PC-9 (cell line): ENCODE measurements at regions not wholly inside any gene's neighbourhood (a gene's known extent, or its start where the extent isn't known, plus 50 kb on each side); places are given as distances from the start of the nearest gene placed in this dataset.

Experiments
- BruUV-seq: library from RNA; stranded (reverse); fragments of 400-500 nt; replicated peaks from 2 replicates; lab custom pipeline; 2021; lab: Mats Ljungman, UMichigan
- CTCF ChIA-PET: fragments of 300-600 bp; sonication (Branson Sonifier 250); formaldehyde crosslinking; loops from one replicate; lab custom pipeline; 2022; ENCODE audit warnings: antibody characterized with exemption; lab: Charles Lee
- POLR2A ChIA-PET: fragments of 300-600 bp; sonication (Branson Sonifier 250); formaldehyde crosslinking; loops from one replicate; lab custom pipeline; 2022; ENCODE audit warnings: antibody characterized with exemption; ENCODE audit not compliant: unreplicated experiment; lab: Charles Lee
- DNase-seq, 2 experiments: peaks; one replicate each; pipeline versions ENCODE4 v3.0.0 to v3.0.0-alpha.2; 2015 to 2022; ENCODE audit warnings: mixed read lengths in 1 of 2
- H2AFZ ChIP-seq: fragments of 200-600 bp; sonication (generic); 2 replicates; pipeline ENCODE4 v1.8.1; 2017; ENCODE audit warnings: antibody characterized with exemption
- H3F3A ChIP-seq: fragments of 200-600 bp; sonication (generic); 2 replicates; pipeline ENCODE4 v1.8.1; 2017; ENCODE audit warnings: antibody characterized with exemption, mild to moderate bottlenecking, low read depth; ENCODE audit not compliant: insufficient read depth
- H3K27ac ChIP-seq: fragments of 200-600 bp; sonication (generic); 2 replicates; pipeline ENCODE4 v1.6.1; 2016; ENCODE audit warnings: mixed run types
- H3K27me3 ChIP-seq: fragments of 200-600 bp; sonication (generic); 2 replicates; pipeline ENCODE4 v1.6.1; 2016; ENCODE audit warnings: low read depth, mixed run types; ENCODE audit not compliant: insufficient read depth
- H3K36me3 ChIP-seq: fragments of 200-600 bp; sonication (generic); 2 replicates; pipeline ENCODE4 v1.6.1; 2016; ENCODE audit warnings: low read depth, mixed run types
- H3K4me1 ChIP-seq: fragments of 200-600 bp; sonication (generic); replicated peaks from 2 replicates; pipeline ENCODE4 v1.6.1; 2016; ENCODE audit warnings: mixed run types; ENCODE audit not compliant: insufficient read depth
- H3K4me2 ChIP-seq: fragments of 200-600 bp; sonication (generic); 2 replicates; pipeline ENCODE4 v1.6.1; 2017; ENCODE audit warnings: mixed run types
- H3K4me3 ChIP-seq: fragments of 200-600 bp; sonication (generic); 2 replicates; pipeline ENCODE4 v1.6.1; 2016; ENCODE audit warnings: mixed run types
- H3K79me2 ChIP-seq: fragments of 200-600 bp; sonication (generic); 2 replicates; pipeline ENCODE4 v1.6.1; 2017; ENCODE audit warnings: low read depth, mixed run types
- H3K9me2 ChIP-seq: fragments of 200-600 bp; sonication (generic); 2 replicates; pipeline ENCODE4 v1.8.1; 2017; ENCODE audit warnings: mild to moderate bottlenecking; ENCODE audit not compliant: insufficient read depth
- H3K9me3 ChIP-seq: fragments of 200-600 bp; sonication (generic); 2 replicates; pipeline ENCODE4 v1.8.1; 2016; ENCODE audit warnings: low read depth; ENCODE audit not compliant: insufficient read depth
- H4K20me1 ChIP-seq: fragments of 200-600 bp; sonication (generic); 2 replicates; pipeline ENCODE4 v1.8.1; 2017; ENCODE audit not compliant: insufficient read depth
- EZH2 ChIP-seq: fragments of 200-600 bp; sonication (generic); IDR thresholded peaks from 2 replicates; pipeline ENCODE4 v1.8.0; 2017; ENCODE audit warnings: antibody characterized with exemption, low read depth
- intact Hi-C: fragments of 100-400 bp; cut with micrococcal nuclease; formaldehyde crosslinking; loops from one replicate; pipeline ENCODE4 v1.10.0; 2022; ENCODE audit not compliant: unreplicated experiment
- TF ChIP-seq, protein P1 (sequence below): fragments of 200-600 bp; sonication (generic); conservative IDR thresholded peaks from 2 replicates; pipeline ENCODE4 v1.6.1; 2017; ENCODE audit warnings: mixed run types, antibody characterized with exemption, mild to moderate bottlenecking, moderate library complexity

DNA sequence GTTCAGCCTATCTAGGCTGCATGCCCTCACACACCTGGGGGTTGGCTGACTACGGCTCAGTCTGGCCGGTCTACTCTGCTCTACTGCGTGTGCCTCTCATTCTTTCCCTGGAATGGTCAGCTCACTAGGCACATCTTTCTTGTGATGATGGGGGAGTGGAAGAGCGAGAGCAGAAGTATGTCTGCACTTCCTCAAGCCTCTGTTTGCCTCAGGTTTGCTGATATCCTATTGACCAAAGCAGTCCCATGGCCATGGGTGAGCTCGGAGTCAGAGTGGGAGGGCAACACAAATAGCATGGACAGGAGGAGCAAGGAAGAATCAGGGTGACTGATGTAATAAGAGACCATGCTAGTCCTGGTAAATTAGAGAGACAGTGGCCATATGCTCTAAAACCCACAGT is 167.9 kb upstream of the PRICKLE2 start:
- H3K4me3 ChIP-seq = no peak overlapping the region
- ChIA-PET POLR2A (no interaction called here), CTCF (no interaction called here)
- TF ChIP-seq EZH2 = no peak
- TF ChIP-seq, protein P1, sequence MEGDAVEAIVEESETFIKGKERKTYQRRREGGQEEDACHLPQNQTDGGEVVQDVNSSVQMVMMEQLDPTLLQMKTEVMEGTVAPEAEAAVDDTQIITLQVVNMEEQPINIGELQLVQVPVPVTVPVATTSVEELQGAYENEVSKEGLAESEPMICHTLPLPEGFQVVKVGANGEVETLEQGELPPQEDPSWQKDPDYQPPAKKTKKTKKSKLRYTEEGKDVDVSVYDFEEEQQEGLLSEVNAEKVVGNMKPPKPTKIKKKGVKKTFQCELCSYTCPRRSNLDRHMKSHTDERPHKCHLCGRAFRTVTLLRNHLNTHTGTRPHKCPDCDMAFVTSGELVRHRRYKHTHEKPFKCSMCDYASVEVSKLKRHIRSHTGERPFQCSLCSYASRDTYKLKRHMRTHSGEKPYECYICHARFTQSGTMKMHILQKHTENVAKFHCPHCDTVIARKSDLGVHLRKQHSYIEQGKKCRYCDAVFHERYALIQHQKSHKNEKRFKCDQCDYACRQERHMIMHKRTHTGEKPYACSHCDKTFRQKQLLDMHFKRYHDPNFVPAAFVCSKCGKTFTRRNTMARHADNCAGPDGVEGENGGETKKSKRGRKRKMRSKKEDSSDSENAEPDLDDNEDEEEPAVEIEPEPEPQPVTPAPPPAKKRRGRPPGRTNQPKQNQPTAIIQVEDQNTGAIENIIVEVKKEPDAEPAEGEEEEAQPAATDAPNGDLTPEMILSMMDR = no peak
- no peak overlapping the region for H3K27ac ChIP-seq
- H3K4me2 ChIP-seq = no peak overlapping the region
- H3K9me3 ChIP-seq = no peaks in the 10 kb centered on the region
- no peaks in the 10 kb centered on the region for H4K20me1 ChIP-seq
- H3K27me3 ChIP-seq = no peaks in the 10 kb centered on the region
- H3K4me1 ChIP-seq = no peaks in the 10 kb centered on the region
- DNase-seq = no peak
- no peaks in the 10 kb centered on the region for H3K79me2 ChIP-seq
- intact Hi-C loops = no loop called here
- no TSS peak for BruUV-seq
- no peaks in the 10 kb centered on the region for H3K9me2 ChIP-seq
- no peak overlapping the region for H2AFZ ChIP-seq
- H3K36me3 ChIP-seq = no peaks in the 10 kb centered on the region
- H3F3A ChIP-seq = no peaks in the 10 kb centered on the region

DNA sequence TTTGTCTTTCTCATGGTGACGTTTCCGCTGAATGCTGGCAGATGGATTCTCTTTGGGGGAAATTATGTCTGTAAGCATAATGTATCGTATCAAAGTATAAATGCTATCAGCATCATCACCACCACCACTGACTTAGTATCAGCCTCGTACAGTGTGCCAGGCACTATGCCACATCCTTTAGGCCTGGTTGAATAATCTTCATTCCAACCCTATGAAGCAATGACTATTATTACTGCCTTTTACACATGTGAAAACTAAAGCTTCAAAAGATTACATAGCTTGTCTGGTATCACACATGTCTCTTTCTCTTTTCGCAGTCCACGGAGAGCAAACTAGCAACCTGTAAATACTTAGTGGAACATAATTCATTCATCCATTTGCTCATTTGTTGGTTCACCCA is 166.7 kb upstream of the PRICKLE2 start:
- no peaks in the 10 kb centered on the region for H4K20me1 ChIP-seq
- no peak for DNase-seq
- no peaks in the 10 kb centered on the region for H3F3A ChIP-seq
- no peaks in the 10 kb centered on the region for H3K4me1 ChIP-seq
- no peaks in the 10 kb centered on the region for H3K9me2 ChIP-seq
- H3K36me3 ChIP-seq = no peaks in the 10 kb centered on the region
- H3K27me3 ChIP-seq = no peaks in the 10 kb centered on the region
- no peak overlapping the region for H2AFZ ChIP-seq
- no peak overlapping the region for H3K27ac ChIP-seq
- TF ChIP-seq EZH2 = no peak
- TF ChIP-seq, protein P1 = no peak
- no peaks in the 10 kb centered on the region for H3K9me3 ChIP-seq
- CTCF ChIA-PET = interaction anchor here (1.1 kb wide), 1 partner anchor 363 kb away, joined by 3 read pairs; no protein-coding TSS in a partner anchor
- H3K79me2 ChIP-seq = no peaks in the 10 kb centered on the region
- H3K4me3 ChIP-seq = no peak overlapping the region
- POLR2A ChIA-PET = no interaction called here
- intact Hi-C loops = no loop called here
- H3K4me2 ChIP-seq = no peak overlapping the region
- no TSS peak for BruUV-seq

DNA sequence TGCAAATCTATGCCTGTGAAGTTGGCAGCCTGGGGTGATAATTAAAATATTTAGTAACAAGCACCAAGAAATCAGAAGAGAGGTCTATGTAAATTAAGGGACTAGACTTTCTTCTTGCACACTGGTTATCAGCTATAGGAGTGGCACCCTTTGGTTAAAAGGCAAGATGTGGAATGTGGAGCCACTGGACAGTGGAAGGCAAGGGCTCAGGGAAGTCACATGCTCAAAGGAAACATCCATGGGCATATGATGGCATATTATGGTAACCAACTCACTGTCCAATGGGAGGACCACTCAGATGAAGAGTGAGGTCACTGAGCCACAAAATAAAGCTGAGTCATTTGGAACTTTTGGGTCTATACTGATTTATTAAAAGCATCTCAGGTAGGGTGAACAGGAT is 165.6 kb upstream of the PRICKLE2 start:
- no TSS peak for BruUV-seq
- no peaks in the 10 kb centered on the region for H3F3A ChIP-seq

More for the DNA sequence above, 165.6 kb upstream of the PRICKLE2 start:
- H3K4me2 ChIP-seq = no peak overlapping the region
- no peak overlapping the region for H3K4me3 ChIP-seq
- no peak for TF ChIP-seq EZH2
- TF ChIP-seq, protein P1 = no peak
- intact Hi-C loops = no loop called here
- H4K20me1 ChIP-seq = no peaks in the 10 kb centered on the region
- H2AFZ ChIP-seq = no peak overlapping the region
- H3K4me1 ChIP-seq = no peaks in the 10 kb centered on the region
- CTCF ChIA-PET = interaction anchor here (0.5 kb wide), 1 partner anchor 125 kb away, joined by 6 read pairs; no protein-coding TSS in a partner anchor
- no peaks in the 10 kb centered on the region for H3K9me3 ChIP-seq
- H3K36me3 ChIP-seq = no peaks in the 10 kb centered on the region
- H3K27ac ChIP-seq = no peak overlapping the region
- POLR2A ChIA-PET = no interaction called here
- H3K79me2 ChIP-seq = no peaks in the 10 kb centered on the region
- no peaks in the 10 kb centered on the region for H3K27me3 ChIP-seq
- DNase-seq = no peak
- no peaks in the 10 kb centered on the region for H3K9me2 ChIP-seq
